ENCODE measurements at regions not wholly inside any gene's neighbourhood (a gene's known extent, or its start where the extent isn't known, plus 50 kb on each side); places are given as distances from the start of the nearest gene placed in this dataset.

DNA sequence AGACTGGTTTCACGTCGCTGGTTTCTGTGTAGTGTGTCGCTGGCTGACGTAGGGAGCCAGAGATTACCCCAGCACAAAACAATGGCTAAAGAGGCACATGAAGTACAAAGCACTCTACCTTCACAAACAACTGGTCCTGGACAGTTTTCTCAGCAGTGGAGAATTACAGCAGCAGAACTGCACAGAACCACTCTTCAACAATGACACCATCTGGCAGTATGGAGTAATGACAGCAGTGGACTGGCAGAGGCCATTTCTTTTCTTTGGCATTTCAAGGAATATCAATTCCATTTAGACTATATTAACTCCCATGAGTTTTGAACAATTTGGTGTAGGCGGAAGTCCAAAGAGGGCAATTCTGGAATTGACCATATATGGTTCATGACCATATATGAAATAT, 1074.1 kb downstream of the AACS start:
- TF ChIP-seq, protein P1, sequence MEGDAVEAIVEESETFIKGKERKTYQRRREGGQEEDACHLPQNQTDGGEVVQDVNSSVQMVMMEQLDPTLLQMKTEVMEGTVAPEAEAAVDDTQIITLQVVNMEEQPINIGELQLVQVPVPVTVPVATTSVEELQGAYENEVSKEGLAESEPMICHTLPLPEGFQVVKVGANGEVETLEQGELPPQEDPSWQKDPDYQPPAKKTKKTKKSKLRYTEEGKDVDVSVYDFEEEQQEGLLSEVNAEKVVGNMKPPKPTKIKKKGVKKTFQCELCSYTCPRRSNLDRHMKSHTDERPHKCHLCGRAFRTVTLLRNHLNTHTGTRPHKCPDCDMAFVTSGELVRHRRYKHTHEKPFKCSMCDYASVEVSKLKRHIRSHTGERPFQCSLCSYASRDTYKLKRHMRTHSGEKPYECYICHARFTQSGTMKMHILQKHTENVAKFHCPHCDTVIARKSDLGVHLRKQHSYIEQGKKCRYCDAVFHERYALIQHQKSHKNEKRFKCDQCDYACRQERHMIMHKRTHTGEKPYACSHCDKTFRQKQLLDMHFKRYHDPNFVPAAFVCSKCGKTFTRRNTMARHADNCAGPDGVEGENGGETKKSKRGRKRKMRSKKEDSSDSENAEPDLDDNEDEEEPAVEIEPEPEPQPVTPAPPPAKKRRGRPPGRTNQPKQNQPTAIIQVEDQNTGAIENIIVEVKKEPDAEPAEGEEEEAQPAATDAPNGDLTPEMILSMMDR (IDR thresholded peaks at IDR 0.05), result no peak
- no peak for TF ChIP-seq POLR2AphosphoS5 (IDR thresholded peaks at IDR 0.05)
- no peak for TF ChIP-seq POLR2A (IDR thresholded peaks at IDR 0.05; ENCODE audit: low read depth)
- TF ChIP-seq EP300 (IDR thresholded peaks at IDR 0.05), result no peak
